NCI-H146 treated with DMSO at 0.1 percent for 48 hours (cell line): ENCODE measurements at regions not wholly inside any gene's neighbourhood (a gene's known extent, or its start where the extent isn't known, plus 50 kb on each side); places are given as distances from the start of the nearest gene placed in this dataset.

Experiments used
- DNase-seq: peaks from one replicate; lab custom pipeline; 2025; ENCODE audit not compliant: unreplicated experiment; lab: John Stamatoyannopoulos, UW

GRCh38 chr6:126738146-126738545, 380.3 kb upstream of the RSPO3 start:
- no peak for DNase-seq

GRCh38 chr6:126738641-126739040, 379.8 kb upstream of the RSPO3 start:
- DNase-seq: no peak

- DNase-seq: no peak
Measured at GRCh38 chr6:126743076-126743475, 375.4 kb upstream of the RSPO3 start.

GRCh38 chr6:126747728-126748540, 370.5 kb upstream of the RSPO3 start:
- DNase-seq: no peak

- no peak for DNase-seq
Measured at GRCh38 chr6:126753606-126754005, 364.9 kb upstream of the RSPO3 start.

GRCh38 chr6:126761854-126762253, 356.6 kb upstream of the RSPO3 start:
- DNase-seq: no peak

- DNase-seq: no peak
Measured at GRCh38 chr6:126764104-126764503, 354.4 kb upstream of the RSPO3 start.

- DNase-seq: no peak
Measured at GRCh38 chr6:126764671-126765070, 353.8 kb upstream of the RSPO3 start.

GRCh38 chr6:126766820-126767219, 351.7 kb upstream of the RSPO3 start:
- no peak for DNase-seq

- DNase-seq: no peak
Measured at GRCh38 chr6:126767711-126768110, 350.8 kb upstream of the RSPO3 start.

- no peak for DNase-seq
Measured at GRCh38 chr6:126770176-126770575, 348.3 kb upstream of the RSPO3 start.

- no peak for DNase-seq
Measured at GRCh38 chr6:126773112-126773805, 345.2 kb upstream of the RSPO3 start.

GRCh38 chr6:126779331-126779730, 339.1 kb upstream of the RSPO3 start:
- DNase-seq: no peak

GRCh38 chr6:126781582-126781981, 336.9 kb upstream of the RSPO3 start:
- no peak for DNase-seq

GRCh38 chr6:126784161-126784790, 334.2 kb upstream of the RSPO3 start:
- no peak for DNase-seq

GRCh38 chr6:126786262-126786661, 332.2 kb upstream of the RSPO3 start:
- DNase-seq: no peak

- no peak for DNase-seq
Measured at GRCh38 chr6:126787635-126788034, 330.8 kb upstream of the RSPO3 start.

- DNase-seq: no peak
Measured at GRCh38 chr6:126788861-126789365, 329.6 kb upstream of the RSPO3 start.

- no peak for DNase-seq
Measured at GRCh38 chr6:126792340-126793085, 326.0 kb upstream of the RSPO3 start.

- DNase-seq: no peak
Measured at GRCh38 chr6:126795161-126795560, 323.3 kb upstream of the RSPO3 start.

GRCh38 chr6:126797981-126798380, 320.5 kb upstream of the RSPO3 start:
- no peak for DNase-seq
